SK-N-SH (cell line): ENCODE measurements at regions not wholly inside any gene's neighbourhood (a gene's known extent, or its start where the extent isn't known, plus 50 kb on each side); places are given as distances from the start of the nearest gene placed in this dataset.

Source experiments
- CTCF ChIA-PET: fragments of 300-600, 350-600 bp; formaldehyde crosslinking; extraction: SDS; loops from one replicate; lab custom pipeline; 2021; lab: Yijun Ruan, JAX
- POLR2A ChIA-PET: fragments of 350-600 bp; sonication (Branson Sonifier 250); formaldehyde crosslinking; extraction: SDS; loops from one replicate; lab custom pipeline; 2020; ENCODE audit warnings: antibody characterized with exemption, inconsistent platforms; lab: Yijun Ruan, JAX
- DNase-seq: peaks from one replicate; pipeline ENCODE4 v3.0.0; 2012
- H2AFZ ChIP-seq: fragments of 200-600 bp; sonication (generic); 2 replicates; pipeline ENCODE4 v1.8.1; 2016; ENCODE audit warnings: antibody characterized with exemption, mild to moderate bottlenecking, low read depth
- H3F3A ChIP-seq: fragments of 200-600 bp; sonication (generic); replicated peaks from 2 replicates; pipeline ENCODE3; 2016; ENCODE audit warnings: antibody characterized with exemption, mild to moderate bottlenecking; ENCODE audit not compliant: insufficient read depth
- H3K27ac ChIP-seq, 2 experiments: fragments of 200-500 bp in 1 of 2; fragments of 200-600 bp in 1 of 2; sonication (Bioruptor generic) in 1 of 2; sonication (generic), shearing (Covaris generic) in 1 of 2; 2 replicates each; pipeline versions ENCODE4 v1.5.1 to v1.6.1; 2014 to 2016; ENCODE audit warnings: low read depth in 2 of 2, inconsistent platforms in 1 of 2, low read length in 1 of 2, mild to moderate bottlenecking in 1 of 2, mixed read lengths in 1 of 2
- H3K27me3 ChIP-seq: fragments of 200-600 bp; sonication (generic), shearing (Covaris generic); 2 replicates; pipeline ENCODE4 v1.6.1; 2016; ENCODE audit warnings: mixed run types; ENCODE audit not compliant: insufficient read depth
- H3K36me3 ChIP-seq, 2 experiments: fragments of 200-500 bp in 1 of 2; fragments of 200-600 bp in 1 of 2; sonication (Bioruptor generic) in 1 of 2; sonication (generic) in 1 of 2; replicated peaks in 1 of 2; 2 replicates each; pipeline versions ENCODE3 to v1.5.1; 2014 to 2016; ENCODE audit warnings: low read length in 1 of 2, mild to moderate bottlenecking in 1 of 2; ENCODE audit not compliant: insufficient read depth in 2 of 2, control insufficient read depth in 1 of 2
- H3K4me1 ChIP-seq, 2 experiments: fragments of 200-500 bp in 1 of 2; fragments of 200-600 bp in 1 of 2; sonication (Bioruptor generic) in 1 of 2; sonication (generic), shearing (Covaris generic) in 1 of 2; 2 replicates each; pipeline versions ENCODE4 v1.5.1 to v1.6.1; 2014 to 2016; ENCODE audit warnings: low read depth in 1 of 2, low read length in 1 of 2, mixed run types in 1 of 2; ENCODE audit not compliant: insufficient read depth in 2 of 2, control insufficient read depth in 1 of 2
- H3K4me2 ChIP-seq: fragments of 200-600 bp; sonication (generic), shearing (Covaris generic); 2 replicates; pipeline ENCODE4 v1.6.1; 2017; ENCODE audit warnings: mixed run types
- H3K4me3 ChIP-seq, 2 experiments: fragments of 200-500 bp in 1 of 2; fragments of 200-600 bp in 1 of 2; sonication (Bioruptor generic) in 1 of 2; sonication (generic), shearing (Covaris generic) in 1 of 2; 2 replicates each; pipeline versions ENCODE4 v1.5.1 to v1.8.1; 2014 to 2016; ENCODE audit warnings: low read depth in 2 of 2, inconsistent platforms in 1 of 2, low read length in 1 of 2, mild to moderate bottlenecking in 1 of 2, mixed read lengths in 1 of 2, moderate library complexity in 1 of 2
- H3K79me2 ChIP-seq: fragments of 200-600 bp; sonication (generic); 2 replicates; pipeline ENCODE4 v1.8.1; 2017; ENCODE audit warnings: mild to moderate bottlenecking; ENCODE audit not compliant: insufficient read depth
- H3K9ac ChIP-seq: fragments of 200-600 bp; sonication (generic); 2 replicates; pipeline ENCODE4 v1.6.1; 2017; ENCODE audit warnings: mixed run types
- H3K9me2 ChIP-seq: fragments of 200-600 bp; sonication (generic); 2 replicates; pipeline ENCODE4 v1.6.1; 2017; ENCODE audit warnings: mixed run types
- H3K9me3 ChIP-seq: fragments of 200-600 bp; sonication (generic); 2 replicates; pipeline ENCODE4 v1.6.1; 2017; ENCODE audit warnings: mixed run types, mild to moderate bottlenecking, moderate library complexity
- H4K20me1 ChIP-seq: fragments of 200-600 bp; sonication (generic); 2 replicates; pipeline ENCODE4 v1.6.1; 2017; ENCODE audit warnings: mild to moderate bottlenecking, mixed run types; ENCODE audit not compliant: insufficient read depth
- ELF1 ChIP-seq: IDR thresholded peaks from 2 replicates; pipeline ENCODE4 v1.4.0; 2012
- GATA2 ChIP-seq: sonication (generic); formaldehyde crosslinking; IDR thresholded peaks from 2 replicates; pipeline ENCODE4 v1.5.0; 2020; ENCODE audit warnings: mild to moderate bottlenecking, missing genetic modification reagents
- MXI1 ChIP-seq: IDR thresholded peaks from 2 replicates; pipeline ENCODE4 v1.6.1; 2012; ENCODE audit warnings: mild to moderate bottlenecking, low read depth, low read length, improper control_type of control experiment
- RCOR1 ChIP-seq: fragments of 150-350 bp; IDR thresholded peaks from 2 replicates; pipeline ENCODE4 v1.6.1; 2017; ENCODE audit warnings: antibody characterized with exemption, low read length
- REST ChIP-seq: IDR thresholded peaks from 2 replicates; pipeline ENCODE4 v1.6.1; 2012; ENCODE audit warnings: mild to moderate bottlenecking, low read depth, low read length, moderate library complexity
- RXRA ChIP-seq: IDR thresholded peaks from 2 replicates; pipeline ENCODE4 v1.4.0; 2012; ENCODE audit warnings: low read depth, mild to moderate bottlenecking, borderline replicate concordance
- SIN3A ChIP-seq: IDR thresholded peaks from 2 replicates; pipeline ENCODE4 v1.6.1; 2012; ENCODE audit warnings: low read depth, mild to moderate bottlenecking, low read length, moderate library complexity, borderline replicate concordance
- TCF12 ChIP-seq: IDR thresholded peaks from 2 replicates; pipeline ENCODE4 v1.4.0; 2012
- WGBS: methylation state at CpG from one replicate; pipeline ENCODE4 v1.1.6; 2017; ENCODE audit warnings: low lambda C conversion rate; 5-methylcytosine and 5-hydroxymethylcytosine counted together
- TF ChIP-seq, protein P1 (sequence below): fragments of 150-350 bp; IDR thresholded peaks from 2 replicates; pipeline ENCODE4 v1.6.1; 2016; ENCODE audit warnings: mild to moderate bottlenecking, low read depth, low read length
- TF ChIP-seq, protein P2 (sequence below): fragments of 200-600 bp; sonication (generic); IDR thresholded peaks from 2 replicates; pipeline ENCODE4 v1.6.1; 2017; ENCODE audit warnings: antibody characterized with exemption, mild to moderate bottlenecking, moderate library complexity

- TF ChIP-seq REST: no peak
- no peak for TF ChIP-seq SIN3A
- no peak for TF ChIP-seq TCF12
- no peak for TF ChIP-seq RCOR1
- no peak for TF ChIP-seq RXRA
- TF ChIP-seq, protein P1, sequence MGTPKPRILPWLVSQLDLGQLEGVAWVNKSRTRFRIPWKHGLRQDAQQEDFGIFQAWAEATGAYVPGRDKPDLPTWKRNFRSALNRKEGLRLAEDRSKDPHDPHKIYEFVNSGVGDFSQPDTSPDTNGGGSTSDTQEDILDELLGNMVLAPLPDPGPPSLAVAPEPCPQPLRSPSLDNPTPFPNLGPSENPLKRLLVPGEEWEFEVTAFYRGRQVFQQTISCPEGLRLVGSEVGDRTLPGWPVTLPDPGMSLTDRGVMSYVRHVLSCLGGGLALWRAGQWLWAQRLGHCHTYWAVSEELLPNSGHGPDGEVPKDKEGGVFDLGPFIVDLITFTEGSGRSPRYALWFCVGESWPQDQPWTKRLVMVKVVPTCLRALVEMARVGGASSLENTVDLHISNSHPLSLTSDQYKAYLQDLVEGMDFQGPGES: no peak
- no peak for TF ChIP-seq ELF1
- TF ChIP-seq, protein P2, sequence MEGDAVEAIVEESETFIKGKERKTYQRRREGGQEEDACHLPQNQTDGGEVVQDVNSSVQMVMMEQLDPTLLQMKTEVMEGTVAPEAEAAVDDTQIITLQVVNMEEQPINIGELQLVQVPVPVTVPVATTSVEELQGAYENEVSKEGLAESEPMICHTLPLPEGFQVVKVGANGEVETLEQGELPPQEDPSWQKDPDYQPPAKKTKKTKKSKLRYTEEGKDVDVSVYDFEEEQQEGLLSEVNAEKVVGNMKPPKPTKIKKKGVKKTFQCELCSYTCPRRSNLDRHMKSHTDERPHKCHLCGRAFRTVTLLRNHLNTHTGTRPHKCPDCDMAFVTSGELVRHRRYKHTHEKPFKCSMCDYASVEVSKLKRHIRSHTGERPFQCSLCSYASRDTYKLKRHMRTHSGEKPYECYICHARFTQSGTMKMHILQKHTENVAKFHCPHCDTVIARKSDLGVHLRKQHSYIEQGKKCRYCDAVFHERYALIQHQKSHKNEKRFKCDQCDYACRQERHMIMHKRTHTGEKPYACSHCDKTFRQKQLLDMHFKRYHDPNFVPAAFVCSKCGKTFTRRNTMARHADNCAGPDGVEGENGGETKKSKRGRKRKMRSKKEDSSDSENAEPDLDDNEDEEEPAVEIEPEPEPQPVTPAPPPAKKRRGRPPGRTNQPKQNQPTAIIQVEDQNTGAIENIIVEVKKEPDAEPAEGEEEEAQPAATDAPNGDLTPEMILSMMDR: no peak
Measured at GRCh38 chr21:23249760-23250159, 2251.6 kb downstream of the NCAM2 start (continued).

DNA sequence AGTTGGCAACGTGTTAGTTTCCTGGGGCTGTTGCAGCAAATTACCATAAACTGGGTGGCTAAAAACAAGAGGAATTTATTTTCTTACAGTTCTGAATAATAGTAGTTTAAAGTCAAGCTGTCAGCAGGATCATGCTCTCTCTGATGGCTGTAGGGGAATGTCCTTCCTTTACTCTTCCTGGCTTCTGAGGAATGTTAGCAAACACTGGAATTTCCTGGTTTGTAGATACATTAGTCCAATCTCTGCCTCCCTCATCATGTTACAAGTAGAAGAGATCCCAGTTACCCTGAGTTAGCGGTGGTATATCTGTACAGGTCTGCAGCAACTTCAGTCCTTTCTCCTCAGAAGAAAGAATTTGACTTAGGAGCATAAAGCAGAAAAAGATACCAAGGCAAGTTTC is 2249.1 kb downstream of the NCAM2 start:
- Histone ChIP-seq H3K4me3 (no peak overlapping the region), H3K9me2 (no peaks in the 10 kb centered on the region), H3K79me2 (no peaks in the 10 kb centered on the region), H3K27me3 (no peaks in the 10 kb centered on the region), H4K20me1 (no peaks in the 10 kb centered on the region), H3K4me2 (no peak overlapping the region), H3K27ac (no peak overlapping the region), H3K9me3 (no peaks in the 10 kb centered on the region), H3F3A (no peaks in the 10 kb centered on the region), H2AFZ (no peak overlapping the region), H3K9ac (no peak overlapping the region), H3K4me1 (no peaks in the 10 kb centered on the region), H3K36me3 (no peaks in the 10 kb centered on the region)
- TF ChIP-seq MXI1: no peak
- TF ChIP-seq GATA2 (CRISPR knock-in tag): no peak
- ChIA-PET CTCF (interaction anchor here (0.6 kb wide), 1 partner anchor 36 kb away, joined by 3 read pairs; no protein-coding TSS in a partner anchor), POLR2A (no interaction called here)
- DNase-seq: no peak
- 33% methylated on average over 2 of the region's 2 CpGs for WGBS
